GM12878 (cell line): ENCODE measurements at regions not wholly inside any gene's neighbourhood (a gene's known extent, or its start where the extent isn't known, plus 50 kb on each side); places are given as distances from the start of the nearest gene placed in this dataset.

Experiments
- ATAC-seq: fragments of 200-7000 bp; cut with Tn5 transposase; 3 replicates; pipeline ENCODE4 v1.9.1; 2020; ENCODE audit warnings: mild to moderate bottlenecking, moderate library complexity
- BruUV-seq: library from RNA; stranded (reverse); fragments of 400-500 nt; replicated peaks from 2 replicates; lab custom pipeline; 2021; lab: Mats Ljungman, UMichigan
- CTCF ChIA-PET: fragments of 300-600 bp; sonication (Branson Sonifier 250); formaldehyde crosslinking; extraction: SDS; loops from one replicate; lab custom pipeline; 2021; ENCODE audit warnings: inconsistent platforms; lab: Yijun Ruan, JAX
- POLR2A ChIA-PET: fragments of 350-600 bp; formaldehyde crosslinking; extraction: SDS; loops from one replicate; lab custom pipeline; 2021; ENCODE audit warnings: inconsistent platforms; lab: Charles Lee
- RAD21 ChIA-PET: fragments of 300-600 bp; sonication (Branson Sonifier 250); formaldehyde crosslinking; loops from one replicate; lab custom pipeline; 2023; ENCODE audit warnings: antibody characterized with exemption; ENCODE audit not compliant: unreplicated experiment; lab: Charles Lee
- SMC1A ChIA-PET: fragments of 300-600 bp; sonication (Branson Sonifier 250); formaldehyde crosslinking; loops from one replicate; lab custom pipeline; 2023; ENCODE audit not compliant: unreplicated experiment, uncharacterized antibody; lab: Charles Lee
- DNase-seq: peaks from one replicate; pipeline ENCODE4 v3.0.0-alpha.2; 2011; ENCODE audit warnings: low read depth, low spot score
- FAIRE-seq: peaks from 3 replicates; lab custom pipeline; 2011; peaks lifted over from hg19 to GRCh38; lab: Jason Lieb, UNC
- H2AFZ ChIP-seq: 2 replicates; pipeline ENCODE4 v1.6.0; 2011; ENCODE audit warnings: low read depth, low read length, control low read depth; ENCODE audit not compliant: control insufficient read depth
- H3K27ac ChIP-seq: 2 replicates; pipeline ENCODE4 v1.5.1; 2011; ENCODE audit warnings: control low read depth; ENCODE audit not compliant: control insufficient read depth, insufficient read depth
- H3K27me3 ChIP-seq, 2 experiments: replicated peaks in 1 of 2; 2 replicates each; pipeline versions ENCODE4 v1.6.0 to v1.6.1; 2011; ENCODE audit warnings: low read length in 1 of 2; ENCODE audit not compliant: control insufficient read depth in 2 of 2, insufficient read depth in 2 of 2
- H3K36me3 ChIP-seq, 2 experiments: 2 replicates each; pipeline ENCODE4 v1.5.1; 2011; ENCODE audit warnings: low read length in 1 of 2; ENCODE audit not compliant: control insufficient read depth in 2 of 2, insufficient read depth in 2 of 2
- H3K4me1 ChIP-seq: 2 replicates; pipeline ENCODE4 v1.6.1; 2011; ENCODE audit warnings: mild to moderate bottlenecking, low read length, moderate library complexity, mixed read lengths; ENCODE audit not compliant: control insufficient read depth, insufficient read depth
- H3K4me2 ChIP-seq: 2 replicates; pipeline ENCODE4 v1.6.0; 2011; ENCODE audit warnings: control low read depth; ENCODE audit not compliant: control insufficient read depth, insufficient read depth
- H3K4me3 ChIP-seq: fragments of 200-600 bp; sonication (generic); 2 replicates; pipeline ENCODE4 v1.5.1; 2016
- H3K79me2 ChIP-seq: 2 replicates; pipeline ENCODE4 v1.6.0; 2011; ENCODE audit warnings: low read length; ENCODE audit not compliant: control insufficient read depth, insufficient read depth
- H3K9ac ChIP-seq: 2 replicates; pipeline ENCODE4 v1.8.0; 2011; ENCODE audit warnings: low read length, control low read depth, mixed read lengths; ENCODE audit not compliant: control insufficient read depth, insufficient read depth
- H3K9me3 ChIP-seq: replicated peaks from 3 replicates; pipeline ENCODE4 v1.5.1; 2011; ENCODE audit warnings: mild to moderate bottlenecking, low read length; ENCODE audit not compliant: control insufficient read depth, insufficient read depth
- H4K20me1 ChIP-seq: 2 replicates; pipeline ENCODE4 v1.6.0; 2011; ENCODE audit not compliant: control insufficient read depth, insufficient read depth
- ESRRA ChIP-seq: IDR thresholded peaks from 2 replicates; pipeline ENCODE4 v1.6.1; 2012; ENCODE audit warnings: mild to moderate bottlenecking, low read length, improper control_type of control experiment
- GABPA ChIP-seq: IDR thresholded peaks from 2 replicates; pipeline ENCODE4 v1.6.1; 2014; ENCODE audit warnings: antibody characterized with exemption, low read depth, mild to moderate bottlenecking, inconsistent platforms
- HDAC2 ChIP-seq: fragments of 200-600 bp; sonication (generic); IDR thresholded peaks from 2 replicates; pipeline ENCODE4 v1.6.1; 2017
- WGBS: methylation state at CpG from one replicate; pipeline ENCODE4 v1.1.6; 2016; ENCODE audit warnings: low lambda C conversion rate; ENCODE audit not compliant: insufficient replicate concordance, insufficient coverage; ENCODE audit errors: missing lambda C conversion rate; 5-methylcytosine and 5-hydroxymethylcytosine counted together
- in situ Hi-C: fragments of 300-500 bp; cut with MboI; formaldehyde crosslinking; loops from 9 replicates; pipeline ENCODE4 v1.14.3; 2018; ENCODE audit warnings: mixed read lengths
- intact Hi-C: fragments of 100-400 bp; cut with micrococcal nuclease; formaldehyde crosslinking; loops from one replicate; pipeline ENCODE4 v1.14.2; 2022; ENCODE audit not compliant: unreplicated experiment
- TF ChIP-seq, protein P1 (sequence below): fragments of 450-650 bp; IDR thresholded peaks from 2 replicates; pipeline ENCODE4 v1.6.1; 2018; ENCODE audit warnings: mild to moderate bottlenecking, low read depth, moderate library complexity; ENCODE audit not compliant: partially characterized antibody
- TF ChIP-seq, protein P2 (sequence below): fragments of 450-650 bp; formaldehyde crosslinking; IDR thresholded peaks from 2 replicates; pipeline ENCODE4 v1.5.0; 2022; ENCODE audit warnings: mild to moderate bottlenecking, missing genetic modification characterization

DNA sequence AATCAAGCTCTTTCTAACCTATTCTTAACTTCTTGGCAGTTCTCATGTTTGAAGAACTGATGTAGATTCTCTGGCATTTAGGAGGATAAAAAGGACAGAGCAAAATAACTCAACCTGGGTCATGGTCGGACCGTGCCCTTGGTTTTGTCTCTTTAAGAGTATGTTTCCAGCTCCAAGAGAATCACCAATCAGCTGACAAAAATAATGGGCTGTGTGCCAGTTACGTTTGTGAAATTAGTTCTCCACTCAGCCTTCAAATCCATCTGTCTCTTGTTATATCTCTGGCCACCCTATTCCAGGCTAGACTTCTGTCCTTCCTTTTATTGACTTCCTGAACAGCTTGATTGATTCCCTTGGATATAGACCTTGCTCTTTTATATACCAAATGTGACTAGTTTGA is 225.7 kb downstream of the EPHA4 start:
- TF ChIP-seq, protein P1, sequence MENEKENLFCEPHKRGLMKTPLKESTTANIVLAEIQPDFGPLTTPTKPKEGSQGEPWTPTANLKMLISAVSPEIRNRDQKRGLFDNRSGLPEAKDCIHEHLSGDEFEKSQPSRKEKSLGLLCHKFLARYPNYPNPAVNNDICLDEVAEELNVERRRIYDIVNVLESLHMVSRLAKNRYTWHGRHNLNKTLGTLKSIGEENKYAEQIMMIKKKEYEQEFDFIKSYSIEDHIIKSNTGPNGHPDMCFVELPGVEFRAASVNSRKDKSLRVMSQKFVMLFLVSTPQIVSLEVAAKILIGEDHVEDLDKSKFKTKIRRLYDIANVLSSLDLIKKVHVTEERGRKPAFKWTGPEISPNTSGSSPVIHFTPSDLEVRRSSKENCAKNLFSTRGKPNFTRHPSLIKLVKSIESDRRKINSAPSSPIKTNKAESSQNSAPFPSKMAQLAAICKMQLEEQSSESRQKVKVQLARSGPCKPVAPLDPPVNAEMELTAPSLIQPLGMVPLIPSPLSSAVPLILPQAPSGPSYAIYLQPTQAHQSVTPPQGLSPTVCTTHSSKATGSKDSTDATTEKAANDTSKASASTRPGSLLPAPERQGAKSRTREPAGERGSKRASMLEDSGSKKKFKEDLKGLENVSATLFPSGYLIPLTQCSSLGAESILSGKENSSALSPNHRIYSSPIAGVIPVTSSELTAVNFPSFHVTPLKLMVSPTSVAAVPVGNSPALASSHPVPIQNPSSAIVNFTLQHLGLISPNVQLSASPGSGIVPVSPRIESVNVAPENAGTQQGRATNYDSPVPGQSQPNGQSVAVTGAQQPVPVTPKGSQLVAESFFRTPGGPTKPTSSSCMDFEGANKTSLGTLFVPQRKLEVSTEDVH: no peak
- TF ChIP-seq HDAC2 (no peak), ESRRA (no peak), GABPA (no peak)
- TF ChIP-seq, protein P2, sequence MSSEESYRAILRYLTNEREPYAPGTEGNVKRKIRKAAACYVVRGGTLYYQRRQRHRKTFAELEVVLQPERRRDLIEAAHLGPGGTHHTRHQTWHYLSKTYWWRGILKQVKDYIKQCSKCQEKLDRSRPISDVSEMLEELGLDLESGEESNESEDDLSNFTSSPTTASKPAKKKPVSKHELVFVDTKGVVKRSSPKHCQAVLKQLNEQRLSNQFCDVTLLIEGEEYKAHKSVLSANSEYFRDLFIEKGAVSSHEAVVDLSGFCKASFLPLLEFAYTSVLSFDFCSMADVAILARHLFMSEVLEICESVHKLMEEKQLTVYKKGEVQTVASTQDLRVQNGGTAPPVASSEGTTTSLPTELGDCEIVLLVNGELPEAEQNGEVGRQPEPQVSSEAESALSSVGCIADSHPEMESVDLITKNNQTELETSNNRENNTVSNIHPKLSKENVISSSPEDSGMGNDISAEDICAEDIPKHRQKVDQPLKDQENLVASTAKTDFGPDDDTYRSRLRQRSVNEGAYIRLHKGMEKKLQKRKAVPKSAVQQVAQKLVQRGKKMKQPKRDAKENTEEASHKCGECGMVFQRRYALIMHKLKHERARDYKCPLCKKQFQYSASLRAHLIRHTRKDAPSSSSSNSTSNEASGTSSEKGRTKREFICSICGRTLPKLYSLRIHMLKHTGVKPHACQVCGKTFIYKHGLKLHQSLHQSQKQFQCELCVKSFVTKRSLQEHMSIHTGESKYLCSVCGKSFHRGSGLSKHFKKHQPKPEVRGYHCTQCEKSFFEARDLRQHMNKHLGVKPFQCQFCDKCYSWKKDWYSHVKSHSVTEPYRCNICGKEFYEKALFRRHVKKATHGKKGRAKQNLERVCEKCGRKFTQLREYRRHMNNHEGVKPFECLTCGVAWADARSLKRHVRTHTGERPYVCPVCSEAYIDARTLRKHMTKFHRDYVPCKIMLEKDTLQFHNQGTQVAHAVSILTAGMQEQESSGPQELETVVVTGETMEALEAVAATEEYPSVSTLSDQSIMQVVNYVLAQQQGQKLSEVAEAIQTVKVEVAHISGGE (CRISPR knock-in tag): no peak
- TF ChIP-seq, all 136 proteins: peak for 0
- WGBS: 0% methylated on average over 3 of the region's 3 CpGs
- CTCF ChIA-PET: no interaction called here
- Histone ChIP-seq H3K27ac (no peak overlapping the region), H3K79me2 (no peaks in the 10 kb centered on the region), H3K4me3 (no peak overlapping the region), H3K4me2 (no peak overlapping the region), H3K9ac (no peak overlapping the region), H3K36me3 (no peaks in the 10 kb centered on the region), H3K4me1 (no peaks in the 10 kb centered on the region), H4K20me1 (no peaks in the 10 kb centered on the region), H2AFZ (no peak overlapping the region), H3K9me3 (no peaks in the 10 kb centered on the region), H3K27me3 (no peaks in the 10 kb centered on the region; a peak in 1 of 4 replicates)
- SMC1A ChIA-PET: interaction anchor here (1.6 kb wide), 1 partner anchor 60 kb away, joined by 3 read pairs; no protein-coding TSS in a partner anchor
- intact Hi-C loops (no loop called here), in situ Hi-C loops (no loop called here)
- no peak for FAIRE-seq
- RAD21 ChIA-PET: no interaction called here
- no peak for DNase-seq
- POLR2A ChIA-PET: no interaction called here
- BruUV-seq: no TSS peak
- no peak for ATAC-seq
